Astrocyte of the spinal cord (primary cell): ENCODE measurements at regions not wholly inside any gene's neighbourhood (a gene's known extent, or its start where the extent isn't known, plus 50 kb on each side); places are given as distances from the start of the nearest gene placed in this dataset.

Experiments
- DNase-seq: peaks from one replicate; pipeline ENCODE4 v3.0.0; 2011; ENCODE audit warnings: low read depth, low spot score
- H3K4me3 ChIP-seq: 2 replicates; pipeline ENCODE4 v1.5.1; 2011; ENCODE audit warnings: low read depth, mild to moderate bottlenecking, low read length, moderate library complexity
- CTCF ChIP-seq: IDR thresholded peaks from 2 replicates; pipeline ENCODE4 v1.5.1; 2012; ENCODE audit warnings: low read depth, mild to moderate bottlenecking, low read length, inconsistent platforms
- in situ Hi-C: cut with HindIII; loops from 2 replicates; pipeline ENCODE4 v1.10.0; 2017; ENCODE audit warnings: low sequenced_read_pairs

GRCh38 chr18:68417826-68418225, 297.1 kb downstream of the TMX3 start:
- H3K4me3 ChIP-seq, result no peak overlapping the region
- TF ChIP-seq CTCF, result no peak
- DNase-seq, result no peak
- in situ Hi-C loops, result no loop called here

GRCh38 chr18:68417166-68417799, 297.6 kb downstream of the TMX3 start:
- no peak for TF ChIP-seq CTCF
- in situ Hi-C loops, result no loop called here
- DNase-seq, result no peak
- H3K4me3 ChIP-seq, result no peak overlapping the region

GRCh38 chr18:68414407-68414806, 300.5 kb downstream of the TMX3 start:
- no peak for TF ChIP-seq CTCF
- in situ Hi-C loops, result no loop called here
- DNase-seq, result no peak
- H3K4me3 ChIP-seq, result no peak overlapping the region

- H3K4me3 ChIP-seq, result no peak overlapping the region
- no peak for DNase-seq
- in situ Hi-C loops, result no loop called here
- TF ChIP-seq CTCF, result no peak
Observed at GRCh38 chr18:68409576-68409975, 305.3 kb downstream of the TMX3 start.

GRCh38 chr18:68406761-68407160, 308.1 kb downstream of the TMX3 start:
- DNase-seq, result no peak
- in situ Hi-C loops, result no loop called here
- TF ChIP-seq CTCF, result no peak
- H3K4me3 ChIP-seq, result no peak overlapping the region

GRCh38 chr18:68402784-68403183, 312.1 kb downstream of the TMX3 start:
- H3K4me3 ChIP-seq, result no peak overlapping the region
- DNase-seq, result no peak
- in situ Hi-C loops, result no loop called here
- no peak for TF ChIP-seq CTCF

- in situ Hi-C loops, result no loop called here
- no peak for DNase-seq
Observed at GRCh38 chr18:68400889-68401288, 314.0 kb downstream of the TMX3 start.

More at GRCh38 chr18:68400889-68401288, 314.0 kb downstream of the TMX3 start:
- H3K4me3 ChIP-seq, result no peak overlapping the region
- no peak for TF ChIP-seq CTCF
